ENCODE measurements at regions not wholly inside any gene's neighbourhood (a gene's known extent, or its start where the extent isn't known, plus 50 kb on each side); places are given as distances from the start of the nearest gene placed in this dataset.

DNA sequence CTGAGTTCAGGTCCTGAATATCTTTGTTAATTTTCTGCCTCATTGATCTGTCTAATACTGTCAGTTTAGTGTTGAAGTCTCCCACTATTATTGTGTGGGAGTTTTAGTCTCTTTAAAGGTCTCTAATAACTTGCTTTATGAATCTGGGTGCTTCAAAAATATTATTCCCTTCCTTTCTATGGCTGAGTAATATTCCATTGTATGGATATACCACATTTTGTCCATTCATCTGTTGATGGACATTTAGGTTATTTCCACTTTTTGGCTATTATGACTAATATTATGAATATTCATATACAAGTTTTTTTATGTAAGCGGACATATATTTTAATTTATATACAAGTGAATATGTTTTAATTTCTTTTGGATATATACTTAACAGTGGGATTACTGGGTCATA lies 82.7 kb downstream of the SDR9C7 start:
- TF ChIP-seq, protein P1, sequence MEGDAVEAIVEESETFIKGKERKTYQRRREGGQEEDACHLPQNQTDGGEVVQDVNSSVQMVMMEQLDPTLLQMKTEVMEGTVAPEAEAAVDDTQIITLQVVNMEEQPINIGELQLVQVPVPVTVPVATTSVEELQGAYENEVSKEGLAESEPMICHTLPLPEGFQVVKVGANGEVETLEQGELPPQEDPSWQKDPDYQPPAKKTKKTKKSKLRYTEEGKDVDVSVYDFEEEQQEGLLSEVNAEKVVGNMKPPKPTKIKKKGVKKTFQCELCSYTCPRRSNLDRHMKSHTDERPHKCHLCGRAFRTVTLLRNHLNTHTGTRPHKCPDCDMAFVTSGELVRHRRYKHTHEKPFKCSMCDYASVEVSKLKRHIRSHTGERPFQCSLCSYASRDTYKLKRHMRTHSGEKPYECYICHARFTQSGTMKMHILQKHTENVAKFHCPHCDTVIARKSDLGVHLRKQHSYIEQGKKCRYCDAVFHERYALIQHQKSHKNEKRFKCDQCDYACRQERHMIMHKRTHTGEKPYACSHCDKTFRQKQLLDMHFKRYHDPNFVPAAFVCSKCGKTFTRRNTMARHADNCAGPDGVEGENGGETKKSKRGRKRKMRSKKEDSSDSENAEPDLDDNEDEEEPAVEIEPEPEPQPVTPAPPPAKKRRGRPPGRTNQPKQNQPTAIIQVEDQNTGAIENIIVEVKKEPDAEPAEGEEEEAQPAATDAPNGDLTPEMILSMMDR (IDR thresholded peaks at IDR 0.05), result no peak
- TF ChIP-seq USF2 (CRISPR knock-in tag; IDR thresholded peaks at IDR 0.05) (no peak), EMX1 (CRISPR knock-in tag; IDR thresholded peaks at IDR 0.05) (no peak), NR1H2 (CRISPR knock-in tag; IDR thresholded peaks at IDR 0.05) (no peak), E2F1 (CRISPR knock-in tag; IDR thresholded peaks at IDR 0.05) (no peak), TEAD4 (CRISPR knock-in tag; IDR thresholded peaks at IDR 0.05) (no peak), NR2C2 (CRISPR knock-in tag; IDR thresholded peaks at IDR 0.05) (no peak), SP1 (CRISPR knock-in tag; conservative IDR thresholded peaks at IDR 0.05) (no peak)
